GM21786 (cell line): ENCODE measurements at regions not wholly inside any gene's neighbourhood (a gene's known extent, or its start where the extent isn't known, plus 50 kb on each side); places are given as distances from the start of the nearest gene placed in this dataset.

Experiments used
- ATAC-seq: cut with Tn5 transposase; IDR thresholded peaks from one replicate; pipeline ENCODE4 v1.9.1; 2021; ENCODE audit not compliant: unreplicated experiment

DNA sequence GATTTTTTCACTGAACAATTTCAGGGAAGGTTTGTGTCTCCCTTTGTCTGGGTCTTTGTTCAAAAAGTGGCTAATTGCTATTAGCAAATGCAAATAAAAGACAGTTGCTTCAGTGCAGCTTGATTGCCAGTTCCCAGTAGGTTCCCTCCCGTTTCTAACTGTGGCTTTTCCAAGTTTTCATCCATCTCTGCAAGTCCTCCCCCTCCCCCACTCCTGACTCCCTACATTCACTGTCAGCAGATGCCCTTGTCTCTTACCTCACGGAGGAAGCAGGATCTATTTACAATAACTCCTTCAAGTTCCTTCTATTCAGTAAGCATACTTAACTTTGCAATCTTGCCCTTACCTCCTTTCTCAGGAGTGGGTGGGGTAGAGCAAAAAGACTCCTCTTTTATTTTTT lies 55.4 kb upstream of the SCEL start:
- no peak for ATAC-seq

DNA sequence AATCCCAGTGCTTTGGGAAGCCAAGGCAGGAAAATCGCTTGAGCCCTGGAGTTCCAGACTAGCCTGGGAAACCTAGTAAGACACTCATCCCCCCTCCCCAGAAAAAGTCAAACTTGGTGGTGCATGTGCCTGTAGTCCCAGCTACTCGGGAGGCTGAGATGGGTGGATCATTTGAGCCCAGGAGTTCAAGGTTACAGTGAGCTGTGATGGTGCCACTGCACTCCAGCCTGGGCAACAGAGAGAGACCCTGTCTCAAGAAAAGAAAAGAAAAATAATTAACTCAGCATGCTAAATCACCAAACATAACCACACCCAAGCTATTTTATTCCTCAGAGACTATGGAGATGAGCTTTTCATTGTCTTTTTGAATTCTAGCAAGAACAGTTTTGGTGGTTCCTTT lies 56.2 kb upstream of the SCEL start:
- no peak for ATAC-seq

DNA sequence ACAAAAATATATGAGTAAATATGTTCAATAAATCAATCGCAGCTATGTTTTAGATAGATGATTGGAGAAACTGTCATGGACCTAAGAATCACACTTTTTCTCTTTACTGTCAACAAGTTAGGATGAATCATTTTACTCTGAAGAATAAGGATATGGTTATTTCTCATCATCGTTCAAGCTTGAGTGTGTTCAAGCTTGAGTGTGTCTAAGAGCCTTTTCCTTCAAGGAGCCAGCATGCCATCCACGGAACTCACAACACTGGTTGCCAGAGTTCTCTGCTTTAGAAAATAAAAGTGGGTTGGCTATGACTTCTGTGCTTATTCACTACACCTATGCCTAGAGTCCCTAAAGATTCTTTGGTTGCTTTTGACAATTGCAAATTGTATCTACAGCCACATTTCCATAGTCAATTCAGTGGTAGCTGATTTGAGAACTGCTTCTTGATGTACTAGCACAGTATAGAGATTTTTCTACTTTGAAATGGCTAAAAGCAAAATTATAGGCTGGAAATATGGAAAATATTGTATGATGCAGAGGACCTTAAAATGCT lies 58.1 kb upstream of the SCEL start:
- ATAC-seq: no peak

DNA sequence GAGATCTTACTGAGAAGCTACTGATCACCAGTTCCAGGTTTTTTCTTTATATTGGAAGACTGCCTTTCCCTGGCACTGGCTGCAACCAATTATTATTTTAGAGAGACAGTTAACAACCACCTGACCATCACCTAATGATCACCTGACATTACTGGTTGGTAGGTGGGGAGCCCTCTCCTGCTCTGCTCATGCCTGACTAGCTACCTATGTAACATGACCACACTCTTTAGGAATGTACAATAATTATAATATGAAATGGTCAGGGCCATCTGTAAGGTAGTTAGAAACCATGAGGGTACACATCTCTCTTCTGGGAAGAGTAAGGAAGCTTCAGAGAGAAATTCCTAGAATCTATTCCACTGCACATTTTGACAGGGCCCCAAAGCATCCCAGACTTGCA lies 59.0 kb upstream of the SCEL start:
- ATAC-seq: no peak

DNA sequence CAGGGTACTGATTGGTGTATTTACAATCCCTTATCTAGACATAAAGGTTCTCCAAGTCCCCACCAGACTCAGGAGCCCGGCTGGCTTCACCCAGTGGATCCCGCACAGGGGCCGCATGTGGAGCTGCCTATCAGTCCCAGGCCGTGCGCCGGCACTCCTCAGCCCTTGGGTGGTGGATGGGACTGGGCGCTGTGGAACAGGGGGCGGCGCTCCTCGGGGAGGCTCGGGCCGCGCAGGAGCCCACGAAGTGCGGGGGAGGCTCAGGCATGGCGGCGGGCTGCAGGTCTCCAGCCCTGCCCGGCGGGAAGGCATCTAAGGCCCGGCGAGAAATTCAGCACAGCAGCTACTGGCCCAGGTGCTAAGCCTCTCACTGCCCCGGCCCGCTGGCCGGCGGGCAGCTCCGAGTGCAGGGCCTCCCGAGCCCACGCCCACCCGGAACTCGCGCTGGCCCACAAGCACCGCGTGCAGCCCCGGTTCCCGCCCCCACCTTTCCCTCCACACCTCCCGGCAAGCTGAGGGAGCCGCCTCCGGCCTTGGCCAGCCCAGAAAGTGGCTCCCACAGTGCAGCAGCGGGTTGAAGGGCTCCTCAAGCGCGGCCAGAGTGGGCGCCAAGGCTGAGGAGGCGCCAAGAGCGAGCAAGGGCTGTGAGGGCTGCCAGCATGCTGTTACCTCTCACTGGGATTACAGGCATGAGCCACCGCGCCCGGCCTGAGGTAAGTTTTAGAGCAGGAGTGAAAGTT lies 60.0 kb upstream of the SCEL start:
- no peak for ATAC-seq

DNA sequence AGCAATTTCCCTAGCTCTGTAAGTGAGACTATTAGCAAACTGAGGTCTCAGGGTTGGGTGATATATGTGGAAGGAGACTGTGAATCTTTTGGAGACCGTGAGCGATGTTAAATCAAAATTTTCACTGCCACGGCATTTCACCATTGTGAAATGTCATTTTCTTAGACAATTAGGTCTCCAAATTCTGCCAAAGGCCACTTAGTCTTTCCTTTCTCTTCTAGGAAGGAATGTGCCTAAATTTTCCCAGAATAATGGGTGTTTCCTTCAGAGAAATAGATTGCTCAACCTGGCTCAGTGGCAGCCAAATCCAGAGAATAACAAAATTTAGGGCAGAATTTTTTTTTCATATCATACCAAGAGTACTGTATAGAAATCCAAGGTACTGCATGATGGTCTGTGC lies 64.5 kb upstream of the SCEL start:
- no peak for ATAC-seq

DNA sequence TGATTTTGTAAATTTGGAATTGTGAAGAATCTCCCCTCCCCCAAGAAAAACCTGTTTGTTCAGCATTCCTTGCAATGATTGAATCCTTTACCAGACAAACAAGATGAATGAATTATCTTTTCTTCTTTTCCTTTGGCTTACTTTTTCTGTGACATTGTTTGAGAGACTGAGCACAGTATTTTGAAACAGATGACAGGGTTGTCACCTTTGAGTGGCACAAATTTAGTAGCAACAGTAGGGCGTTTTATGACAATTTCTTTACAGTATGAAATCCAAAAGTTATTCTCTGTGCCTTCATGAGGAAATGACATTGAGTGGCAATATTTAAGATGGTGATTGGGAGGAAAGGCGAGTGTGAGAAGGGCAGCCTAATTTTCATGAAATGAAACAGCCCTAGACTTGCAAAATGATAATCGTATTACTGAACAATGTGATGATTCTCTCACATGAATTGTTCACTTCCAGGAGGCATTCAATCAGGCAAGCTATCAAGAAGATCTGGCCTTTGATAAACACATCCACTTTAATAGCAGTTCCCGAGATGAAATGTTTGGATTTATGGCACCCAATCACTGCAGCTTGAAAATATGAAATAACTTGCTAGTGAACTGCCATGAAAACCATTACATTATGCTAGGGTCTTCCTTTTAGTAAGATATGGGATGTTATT lies 68.6 kb upstream of the SCEL start:
- no peak for ATAC-seq

DNA sequence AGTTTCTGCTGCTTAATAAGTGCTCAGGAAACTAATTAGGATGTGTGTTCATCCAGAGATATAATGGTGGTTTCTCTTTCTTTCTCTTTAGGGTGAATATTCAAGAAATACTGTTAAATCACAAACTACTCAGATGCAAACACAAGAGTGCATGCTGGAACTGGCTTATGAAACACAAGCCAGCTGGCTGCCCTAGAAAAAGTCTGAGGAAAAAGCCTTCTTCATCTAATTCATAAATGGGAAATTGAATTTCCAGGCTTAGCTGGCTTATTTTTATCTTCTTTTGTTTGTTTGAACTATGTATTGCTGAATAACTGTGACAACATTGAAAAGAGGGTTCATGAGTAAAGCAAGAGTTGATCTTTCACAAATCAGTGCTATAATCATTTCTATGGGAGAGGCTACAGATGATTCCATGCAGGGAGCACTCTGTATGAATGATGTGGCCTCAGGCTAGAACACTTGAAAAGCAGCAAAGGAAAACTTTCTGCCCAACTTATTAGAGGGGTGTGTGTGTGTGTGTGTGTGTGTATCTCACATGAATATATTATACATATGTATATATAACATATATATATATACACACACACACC lies 69.8 kb upstream of the SCEL start:
- ATAC-seq: no peak

DNA sequence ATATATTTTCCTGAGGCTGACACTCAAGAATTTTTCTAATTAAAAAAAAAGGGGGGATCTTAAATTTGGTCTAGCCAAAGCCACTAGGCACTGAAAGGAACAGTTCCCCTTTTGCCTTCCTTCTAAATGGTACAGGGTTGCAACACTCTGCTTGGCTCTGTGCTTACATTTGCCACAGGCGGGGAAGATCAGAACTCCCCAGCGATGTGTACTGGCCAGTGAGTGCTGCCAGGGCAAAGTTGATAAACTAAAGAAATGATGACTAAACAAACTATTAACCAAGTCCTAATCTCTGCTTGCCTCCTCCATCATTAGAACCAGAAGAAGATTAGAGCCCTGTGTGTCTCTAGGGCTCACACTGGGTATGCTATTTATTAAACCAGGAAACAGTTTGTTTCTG lies 75.3 kb upstream of the SCEL start:
- ATAC-seq: peak; percentile 99

DNA sequence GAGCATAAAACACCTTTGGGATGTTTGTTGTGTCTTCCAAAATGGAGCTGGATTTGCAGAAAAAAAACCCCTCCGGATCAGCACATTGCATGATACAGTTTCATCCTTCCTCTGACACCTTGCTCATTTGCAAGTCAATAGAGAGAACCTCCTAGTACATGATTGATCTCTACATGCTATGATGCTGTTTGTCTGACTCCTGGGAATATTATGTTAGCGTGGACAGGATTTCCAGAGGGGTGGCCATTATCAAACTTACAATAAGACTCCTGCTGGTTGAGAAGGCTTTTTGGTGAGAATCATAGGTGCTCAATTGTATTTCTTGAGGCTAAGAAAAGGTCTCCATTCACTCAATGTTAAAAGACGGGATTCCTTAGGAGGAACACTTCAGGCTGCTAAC lies 75.9 kb upstream of the SCEL start:
- no peak for ATAC-seq

DNA sequence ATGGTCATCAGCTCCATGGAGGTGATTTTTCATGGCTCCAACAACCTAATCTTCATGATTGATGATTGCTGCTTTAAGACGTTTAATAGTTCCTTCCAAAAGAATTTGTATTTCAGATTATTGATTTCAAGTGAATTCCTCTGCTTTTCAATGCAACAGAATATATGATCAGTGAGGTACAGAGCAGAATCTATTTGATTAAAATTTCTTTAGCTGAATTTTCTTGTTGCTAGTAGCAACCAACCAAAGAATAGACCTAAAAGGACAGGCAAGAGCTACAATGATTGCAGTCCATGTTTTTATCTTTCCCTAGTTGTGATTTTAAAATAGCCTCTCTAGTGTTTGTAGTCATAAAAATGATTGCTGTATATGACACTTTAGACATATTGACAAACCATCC lies 76.8 kb upstream of the SCEL start:
- ATAC-seq: no peak

DNA sequence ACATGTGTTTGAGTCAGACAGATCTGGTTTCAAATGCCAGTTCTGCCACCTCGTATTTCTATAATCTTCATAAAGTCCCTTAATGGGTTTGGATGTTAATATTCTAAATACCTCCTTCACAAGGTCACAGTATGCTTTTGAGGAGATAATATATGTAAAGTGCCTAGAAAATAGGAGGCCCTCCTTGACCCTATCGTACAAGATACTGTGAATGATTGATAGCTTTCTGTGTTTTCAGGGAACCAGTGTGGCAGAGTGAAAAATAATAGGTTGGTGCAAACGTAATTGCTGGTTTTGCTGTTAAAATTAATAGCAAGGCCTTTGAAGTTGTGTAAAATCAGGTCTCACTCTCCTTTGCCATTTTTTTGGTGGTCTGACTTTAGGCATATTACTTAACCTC lies 77.5 kb upstream of the SCEL start:
- ATAC-seq: no peak

DNA sequence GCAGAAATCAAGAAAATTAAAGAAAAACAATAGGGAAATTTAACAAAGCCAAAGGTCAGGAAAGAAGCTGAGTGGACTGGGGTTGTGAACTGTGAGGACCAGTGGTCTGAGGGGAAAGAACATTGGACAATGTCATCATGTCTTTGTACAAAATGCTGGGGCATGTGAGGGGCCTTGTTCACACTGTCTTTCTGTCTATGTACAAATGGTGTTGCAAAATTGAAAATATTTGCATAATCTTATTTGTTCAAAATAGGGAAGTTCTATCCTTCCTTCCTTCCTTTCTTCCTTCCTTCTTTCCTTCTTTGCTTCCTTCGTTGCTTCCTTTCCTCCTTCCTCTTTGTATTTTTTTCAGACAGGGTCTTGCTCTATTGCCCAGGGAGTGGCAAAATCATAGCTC lies 79.2 kb upstream of the SCEL start:
- ATAC-seq: no peak

DNA sequence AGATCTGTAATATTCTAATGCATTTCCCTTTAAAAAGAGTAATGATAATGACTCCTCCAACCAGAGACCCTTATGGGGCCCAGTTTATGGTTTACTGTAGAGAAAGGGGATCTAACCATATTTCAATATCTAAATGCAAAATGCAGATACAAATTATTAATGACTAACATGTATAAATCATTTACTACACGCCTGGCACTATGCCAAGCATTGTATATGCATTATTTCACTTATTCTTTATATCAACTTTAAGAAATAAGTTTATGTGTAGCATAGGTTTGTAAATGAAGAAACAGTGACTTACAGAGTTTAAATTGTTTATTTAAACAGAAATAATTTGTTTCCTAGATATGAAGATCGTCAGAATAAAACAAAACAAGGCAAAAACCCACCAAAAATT lies 86.2 kb upstream of the SCEL start:
- ATAC-seq: no peak

DNA sequence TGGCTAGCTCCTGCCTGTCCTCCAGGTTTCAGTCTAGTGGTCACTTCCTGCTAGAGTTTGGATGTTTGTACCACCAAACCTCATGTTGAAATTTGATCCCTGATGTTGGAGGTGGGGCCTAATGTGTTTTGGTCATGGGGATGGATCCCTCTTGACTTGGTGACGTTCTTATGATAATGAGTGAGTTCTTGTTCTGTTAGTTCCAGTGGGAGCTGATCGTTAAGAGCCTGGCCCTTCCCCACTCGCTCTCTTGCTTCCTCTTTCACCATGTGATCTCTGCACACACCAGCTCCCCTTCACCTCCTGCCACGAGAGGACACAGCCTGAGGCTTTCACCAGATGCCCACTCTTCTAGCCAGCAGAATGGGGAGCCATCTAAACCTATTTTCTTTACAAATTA lies 86.8 kb upstream of the SCEL start:
- no peak for ATAC-seq

DNA sequence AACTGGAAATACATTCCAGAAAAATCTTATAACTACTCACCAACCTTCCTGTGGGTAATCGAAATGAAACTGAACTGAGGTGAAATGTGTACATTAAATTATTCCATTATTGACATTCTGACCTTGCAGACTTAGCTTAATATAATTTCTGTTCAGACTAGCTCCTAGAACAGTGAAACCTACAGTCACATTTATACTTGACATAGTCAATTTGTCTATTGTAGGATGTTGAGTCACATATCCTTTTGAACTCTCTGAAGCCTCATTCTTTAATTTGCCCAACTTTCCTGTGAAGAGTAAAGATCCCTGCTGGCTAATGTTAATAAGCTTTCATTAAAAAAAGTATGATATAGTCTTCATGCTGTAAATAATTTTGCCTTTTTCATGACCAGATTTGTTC lies 92.0 kb upstream of the SCEL start:
- no peak for ATAC-seq

DNA sequence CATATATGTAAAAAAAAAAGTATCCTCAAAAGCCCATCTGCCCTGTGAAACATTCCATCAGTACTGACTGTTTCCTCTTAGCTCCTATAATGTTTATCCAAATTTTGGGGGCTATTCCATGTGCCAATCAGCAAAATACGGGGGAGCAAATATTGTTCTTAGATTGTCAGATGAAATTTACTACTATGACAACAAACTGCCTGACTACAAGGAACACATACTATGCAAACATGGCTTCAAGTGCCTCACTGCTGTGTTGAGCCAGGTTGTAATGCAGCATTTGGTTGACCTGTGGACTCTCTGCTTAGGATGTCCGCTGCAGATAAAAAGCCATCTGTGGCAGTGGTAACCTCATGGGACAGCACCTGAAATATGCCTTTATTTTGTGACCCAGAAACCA lies 98.2 kb upstream of the SCEL start:
- ATAC-seq: no peak

DNA sequence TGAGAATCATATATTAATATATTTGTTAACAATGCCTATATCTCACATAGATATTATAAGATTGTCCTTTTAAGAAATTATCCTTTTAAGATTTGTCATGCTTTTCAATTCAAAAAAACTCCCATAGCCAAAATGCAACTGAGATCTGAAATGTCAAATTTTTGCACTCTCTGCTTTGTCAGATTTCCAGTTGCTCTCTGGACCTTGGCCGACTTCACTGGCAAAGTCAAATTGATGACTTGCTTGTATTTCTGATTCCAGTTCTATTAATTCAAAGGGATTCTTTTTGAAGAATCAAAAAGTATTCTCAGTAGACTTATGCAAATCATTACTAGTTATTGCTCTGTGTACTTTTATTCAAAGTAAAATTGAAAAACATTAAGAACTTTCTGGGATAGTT lies 101.2 kb upstream of the SCEL start:
- ATAC-seq: no peak

DNA sequence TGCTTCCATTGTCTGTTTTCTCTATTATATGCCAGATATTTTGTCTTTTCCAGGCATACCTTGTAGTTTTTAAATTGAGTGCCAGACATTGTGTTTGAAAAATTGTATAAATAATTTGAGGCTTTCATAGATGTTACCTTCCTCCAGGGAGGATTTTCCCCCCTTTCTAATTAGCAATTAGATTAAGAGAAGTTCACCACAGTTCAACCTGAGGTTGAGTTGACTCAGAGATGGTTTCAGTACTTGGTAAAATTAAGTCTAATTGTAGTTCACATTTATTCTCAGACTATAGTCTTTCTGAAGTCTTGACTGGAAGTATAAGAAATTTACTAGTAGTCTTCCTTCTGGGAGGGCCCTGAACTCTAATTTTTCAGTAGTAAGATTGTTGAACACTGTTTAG lies 104.1 kb upstream of the SCEL start:
- no peak for ATAC-seq

DNA sequence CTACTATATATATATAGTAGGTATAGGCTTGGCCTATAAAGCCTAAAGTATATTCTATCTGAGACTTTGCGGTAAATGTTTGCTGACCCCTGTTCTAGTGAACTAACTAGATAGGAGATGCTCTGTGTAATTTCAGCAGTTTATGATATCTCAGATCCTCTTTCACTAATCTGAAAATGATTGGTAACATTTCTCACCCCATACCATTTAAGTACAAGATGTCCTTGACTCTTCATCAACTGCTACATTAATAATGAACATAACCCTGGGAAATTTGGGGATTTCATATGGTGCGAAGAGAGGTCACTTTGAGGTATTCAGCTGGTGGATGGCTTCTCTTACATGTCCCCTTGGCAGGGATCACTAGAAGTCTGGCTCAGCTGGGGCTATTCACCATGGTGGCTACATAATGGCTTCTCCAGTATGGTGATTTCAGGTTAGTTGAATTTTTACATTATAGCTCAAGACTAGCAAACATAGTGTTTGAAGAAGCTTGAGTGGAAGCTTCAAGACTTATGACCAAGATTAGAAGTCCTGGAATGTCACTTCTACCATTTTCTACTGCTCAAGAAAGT lies 103.6 kb upstream of the MYCBP2 start:
- ATAC-seq: peak; percentile 39

DNA sequence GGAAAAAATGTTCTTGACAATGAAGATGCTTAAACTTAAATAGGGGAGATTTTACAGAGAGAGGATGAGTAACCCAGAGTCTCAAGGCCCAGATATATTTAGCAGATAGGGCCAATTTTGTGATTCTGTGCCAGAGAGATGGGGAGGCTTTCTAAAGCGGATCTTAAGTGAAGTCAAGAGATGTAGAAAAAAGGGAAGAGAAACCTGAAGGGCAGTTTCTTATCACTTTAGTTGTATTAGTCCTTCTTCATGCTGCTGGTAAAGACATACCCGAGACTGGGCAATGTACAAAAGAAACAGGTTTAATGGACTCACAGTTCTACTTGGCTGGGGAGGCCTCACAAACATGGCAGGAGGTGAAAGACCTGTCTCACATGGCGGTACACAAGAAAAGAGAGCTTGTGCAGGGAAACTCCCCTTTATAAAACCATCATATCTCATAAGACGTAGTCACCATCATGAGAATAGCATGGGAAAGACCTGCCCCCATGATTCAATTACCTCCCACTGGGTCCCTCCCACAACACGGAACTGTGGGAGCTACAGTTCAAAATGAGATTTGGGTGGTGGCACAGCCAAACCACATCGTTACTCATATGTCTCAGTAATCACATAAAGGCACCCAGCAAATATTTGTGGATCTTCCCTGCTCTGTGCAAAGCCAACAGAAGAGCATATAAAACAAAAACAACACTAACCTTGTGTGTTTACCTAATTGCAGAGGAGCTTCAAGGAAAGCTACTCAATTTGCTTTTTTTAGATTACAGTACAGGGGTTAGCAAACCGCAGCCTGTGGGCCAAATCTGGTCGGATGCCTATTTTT lies 102.6 kb upstream of the MYCBP2 start:
- peak; percentile 71 for ATAC-seq
